ENCODE measurements at regions not wholly inside any gene's neighbourhood (a gene's known extent, or its start where the extent isn't known, plus 50 kb on each side); places are given as distances from the start of the nearest gene placed in this dataset.

DNA sequence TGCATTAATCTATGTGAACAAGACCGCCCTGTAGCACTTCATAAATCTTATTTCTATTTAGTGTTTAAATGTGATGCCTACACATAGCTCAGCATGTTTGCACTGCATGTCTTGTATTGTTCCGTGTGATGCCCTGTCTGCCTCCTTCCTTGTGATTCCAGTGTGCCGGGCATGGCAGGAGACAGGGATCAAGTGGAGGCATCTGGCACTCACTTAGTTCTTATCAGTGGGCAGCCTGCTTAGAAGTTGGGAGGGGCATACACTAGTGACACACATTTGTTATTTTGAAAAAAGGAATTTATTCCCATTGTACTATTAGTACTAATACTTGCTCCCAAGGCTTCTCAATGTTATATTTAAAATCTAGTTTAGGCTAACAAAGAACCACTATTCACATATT, 176.4 kb downstream of the KCNA5 start:
- intact Hi-C loops (cut with micrococcal nuclease; ENCODE audit: unreplicated experiment): no loop called here
- in situ Hi-C loops (cut with MboI): no loop called here
- POLR2A ChIA-PET: no interaction called here

DNA sequence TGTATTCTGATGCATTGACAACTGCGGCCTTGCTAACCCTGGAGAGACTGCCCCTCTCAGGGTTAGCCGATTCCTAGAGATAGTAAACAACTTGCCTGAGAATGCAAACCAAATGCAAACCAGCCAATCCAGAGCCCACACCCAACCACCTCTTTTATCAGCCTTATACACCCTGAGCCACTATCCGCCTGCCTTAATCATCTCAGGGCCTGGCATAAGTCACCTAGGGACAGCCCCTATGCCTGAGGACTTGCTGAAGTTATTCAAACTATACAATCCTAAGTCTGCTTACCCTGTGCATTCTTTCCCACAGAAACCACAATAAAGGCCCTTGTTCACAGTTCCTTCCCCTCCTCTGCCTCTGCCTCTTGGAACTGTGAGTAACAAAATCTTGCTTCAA, 177.2 kb downstream of the KCNA5 start:
- H2AFZ ChIP-seq (ENCODE audit: control insufficient read depth, low read depth, low read length): no peak overlapping the region
- ATAC-seq (no peak), DNase-seq (ENCODE audit: low read depth, low spot score) (no peak), FAIRE-seq (no peak)
- in situ Hi-C loops (cut with MboI): no loop called here
- no TSS peak for BruUV-seq (replicated peaks)
- no peaks in the 10 kb centered on the region for H3K36me3 ChIP-seq (ENCODE audit: control insufficient read depth in 2 of 2, insufficient read depth in 2 of 2, low read length in 1 of 2)
- no peak overlapping the region for H3K9ac ChIP-seq (ENCODE audit: control insufficient read depth, insufficient read depth, low read length)
- no peak for TF ChIP-seq KLF5 (IDR thresholded peaks at IDR 0.05; ENCODE audit: partially characterized antibody)
- peak; percentile 55; the same call in 1 of the 2 replicates for TF ChIP-seq RUNX3 (IDR thresholded peaks at IDR 0.05; ENCODE audit: low read length)
- WGBS (ENCODE audit: insufficient coverage, insufficient replicate concordance, low lambda C conversion rate, missing lambda C conversion rate): 21% methylated on average over 3 of the region's 3 CpGs
- POLR2A ChIA-PET: no interaction called here
- CTCF ChIA-PET: no interaction called here
- no peak overlapping the region for H3K4me2 ChIP-seq (ENCODE audit: control insufficient read depth, insufficient read depth)
- H3K4me1 ChIP-seq (ENCODE audit: control insufficient read depth, insufficient read depth, low read length): no peaks in the 10 kb centered on the region
- H4K20me1 ChIP-seq (ENCODE audit: control insufficient read depth, insufficient read depth): no peaks in the 10 kb centered on the region
- RAD21 ChIA-PET (ENCODE audit: unreplicated experiment): no interaction called here
- H3K27me3 ChIP-seq (replicated peaks in 1 of 2; ENCODE audit: control insufficient read depth in 2 of 2, insufficient read depth in 2 of 2, low read length in 1 of 2): no peaks in the 10 kb centered on the region; a peak in 1 of 4 replicates
- no peak overlapping the region for H3K4me3 ChIP-seq
- no peaks in the 10 kb centered on the region for H3K79me2 ChIP-seq (ENCODE audit: control insufficient read depth, insufficient read depth, low read length)
- SMC1A ChIA-PET (ENCODE audit: uncharacterized antibody, unreplicated experiment): no interaction called here
- no peak overlapping the region for H3K27ac ChIP-seq (ENCODE audit: control insufficient read depth, insufficient read depth)
- intact Hi-C loops (cut with micrococcal nuclease; ENCODE audit: unreplicated experiment): no loop called here
- no peaks in the 10 kb centered on the region for H3K9me3 ChIP-seq (replicated peaks; ENCODE audit: control insufficient read depth, insufficient read depth, low read length)

More for the DNA sequence above, 176.4 kb downstream of the KCNA5 start:
- Histone ChIP-seq H2AFZ (ENCODE audit: control insufficient read depth, low read depth, low read length) (no peak overlapping the region), H3K4me2 (ENCODE audit: control insufficient read depth, insufficient read depth) (no peak overlapping the region), H3K9me3 (replicated peaks; ENCODE audit: control insufficient read depth, insufficient read depth, low read length) (no peaks in the 10 kb centered on the region), H3K9ac (ENCODE audit: control insufficient read depth, insufficient read depth, low read length) (no peak overlapping the region), H3K27ac (ENCODE audit: control insufficient read depth, insufficient read depth) (no peak overlapping the region), H3K4me3 (no peak overlapping the region), H4K20me1 (ENCODE audit: control insufficient read depth, insufficient read depth) (no peaks in the 10 kb centered on the region), H3K79me2 (ENCODE audit: control insufficient read depth, insufficient read depth, low read length) (no peaks in the 10 kb centered on the region), H3K27me3 (replicated peaks in 1 of 2; ENCODE audit: control insufficient read depth in 2 of 2, insufficient read depth in 2 of 2, low read length in 1 of 2) (no peaks in the 10 kb centered on the region; a peak in 1 of 4 replicates), H3K4me1 (ENCODE audit: control insufficient read depth, insufficient read depth, low read length) (no peaks in the 10 kb centered on the region), H3K36me3 (ENCODE audit: control insufficient read depth in 2 of 2, insufficient read depth in 2 of 2, low read length in 1 of 2) (no peaks in the 10 kb centered on the region)
- ChIA-PET RAD21 (ENCODE audit: unreplicated experiment) (no interaction called here), CTCF (no interaction called here), SMC1A (ENCODE audit: uncharacterized antibody, unreplicated experiment) (no interaction called here)
- ATAC-seq: no peak
- no TSS peak for BruUV-seq (replicated peaks)
- WGBS (ENCODE audit: insufficient coverage, insufficient replicate concordance, low lambda C conversion rate, missing lambda C conversion rate): 0% methylated on average over 3 of the region's 3 CpGs
- no peak for TF ChIP-seq ZZZ3 (IDR thresholded peaks at IDR 0.05; ENCODE audit: control insufficient read depth, insufficient read length, low read depth)
- DNase-seq (ENCODE audit: low read depth, low spot score): no peak
- FAIRE-seq: no peak

Measured in GM12878 (cell line).